Fibroblast of lung (primary cell): ENCODE measurements at regions not wholly inside any gene's neighbourhood (a gene's known extent, or its start where the extent isn't known, plus 50 kb on each side); places are given as distances from the start of the nearest gene placed in this dataset.

Source experiments
- DNase-seq, 2 donors: peaks; one replicate each; pipeline versions ENCODE4 v3.0.0 to v3.0.0-alpha.2; 2010; ENCODE audit warnings: low read depth in 2 of 2
- H2AFZ ChIP-seq: 2 replicates; pipeline ENCODE4 v1.5.1; 2012; ENCODE audit warnings: low read length, control low read depth, inconsistent platforms
- H3K27ac ChIP-seq: 2 replicates; pipeline ENCODE4 v1.5.1; 2011; ENCODE audit warnings: low read length, control low read depth; ENCODE audit not compliant: insufficient read depth
- H3K27me3 ChIP-seq: 2 replicates; pipeline ENCODE4 v1.5.1; 2011; ENCODE audit warnings: mild to moderate bottlenecking, low read length; ENCODE audit not compliant: control insufficient read depth, insufficient read depth
- H3K36me3 ChIP-seq: 2 replicates; pipeline ENCODE4 v1.5.1; 2011; ENCODE audit warnings: low read length; ENCODE audit not compliant: control insufficient read depth, insufficient read depth
- H3K4me1 ChIP-seq: 2 replicates; pipeline ENCODE4 v1.5.1; 2011; ENCODE audit warnings: low read length; ENCODE audit not compliant: control insufficient read depth, insufficient read depth; ENCODE audit errors: extremely low read depth
- H3K4me2 ChIP-seq: 2 replicates; pipeline ENCODE4 v1.5.1; 2011; ENCODE audit warnings: low read length, control low read depth; ENCODE audit not compliant: insufficient read depth; ENCODE audit errors: extremely low read depth
- H3K4me3 ChIP-seq, 4 experiments: fragments of 200-600 bp in 1 of 4; sonication (generic) in 1 of 4; replicated peaks in 1 of 4; 2 replicates each; pipeline ENCODE4 v1.5.1; 2011 to 2016; ENCODE audit warnings: low read length in 4 of 4, low read depth in 3 of 4, mild to moderate bottlenecking in 3 of 4, control low read depth in 2 of 4, inconsistent platforms in 1 of 4, mixed read lengths in 1 of 4; ENCODE audit not compliant: insufficient read depth in 1 of 4; ENCODE audit errors: control extremely low read depth in 1 of 4
- H3K79me2 ChIP-seq: 2 replicates; pipeline ENCODE4 v1.5.1; 2012; ENCODE audit warnings: mild to moderate bottlenecking, low read length, inconsistent platforms; ENCODE audit not compliant: control insufficient read depth, insufficient read depth
- H3K9ac ChIP-seq: 2 replicates; pipeline ENCODE4 v1.5.1; 2011; ENCODE audit warnings: mild to moderate bottlenecking, low read length, control low read depth; ENCODE audit not compliant: insufficient read depth
- H3K9me3 ChIP-seq: 2 replicates; pipeline ENCODE4 v1.5.1; 2012; ENCODE audit warnings: low read depth, low read length; ENCODE audit not compliant: control insufficient read depth, insufficient read depth
- H4K20me1 ChIP-seq: 2 replicates; pipeline ENCODE4 v1.5.1; 2011; ENCODE audit warnings: low read length; ENCODE audit not compliant: control insufficient read depth, insufficient read depth; ENCODE audit errors: extremely low read depth
- EZH2 ChIP-seq: IDR thresholded peaks from 2 replicates; pipeline ENCODE4 v1.5.1; 2012; ENCODE audit warnings: low read length, control low read depth, mild to moderate bottlenecking; ENCODE audit errors: missing control alignments
- TF ChIP-seq, protein P1 (sequence below), 2 donors: IDR thresholded peaks in 1 of 2; conservative IDR thresholded peaks in 1 of 2; 1 replicate in 1 of 2; 2 replicates in 1 of 2; pipeline ENCODE4 v1.5.1; 2011 to 2012; ENCODE audit warnings: low read length in 2 of 2, control low read depth in 1 of 2, inconsistent platforms in 1 of 2, low read depth in 1 of 2, mild to moderate bottlenecking in 1 of 2

DNA sequence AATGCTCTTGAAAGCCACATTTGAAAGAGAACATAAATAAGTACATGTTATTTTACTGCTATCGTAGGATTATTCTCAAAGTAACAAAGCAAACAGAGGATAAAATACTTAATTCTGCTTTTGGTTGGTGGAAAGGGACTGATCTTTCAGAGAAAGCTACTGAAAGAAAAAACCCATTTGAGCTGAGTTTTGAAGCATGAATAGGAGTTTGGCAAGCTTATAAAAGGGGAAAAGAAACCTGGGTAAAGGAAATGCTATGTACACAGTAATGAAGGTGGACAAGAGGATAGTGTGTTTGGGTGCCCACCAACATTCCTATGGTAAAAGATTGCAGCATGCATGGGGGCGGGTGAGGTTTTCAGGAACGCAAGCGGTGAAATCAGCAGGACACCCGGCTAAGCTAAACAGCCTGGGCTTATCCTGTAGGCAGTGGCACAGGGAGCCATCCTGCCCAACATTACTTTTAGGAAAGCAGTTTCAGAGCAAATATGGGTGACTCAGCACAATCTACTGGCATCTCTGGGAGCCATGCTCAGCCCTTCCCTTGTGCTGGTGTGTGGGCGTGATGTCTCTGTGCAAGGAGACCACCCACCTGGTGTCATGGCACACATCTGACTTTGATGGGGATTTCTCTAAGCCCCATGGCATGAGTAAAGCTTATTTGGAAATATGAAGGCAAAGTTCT, 673.9 kb upstream of the KLF4 start:
- Histone ChIP-seq H3K27ac (no peak overlapping the region), H3K9ac (no peak overlapping the region), H3K4me2 (no peak overlapping the region), H3K79me2 (no peaks in the 10 kb centered on the region), H3K4me3 (no peak overlapping the region), H3K27me3 (no peaks in the 10 kb centered on the region), H4K20me1 (no peaks in the 10 kb centered on the region), H2AFZ (no peak overlapping the region), H3K4me1 (peaks cover 6% of the 10 kb centered on the region), H3K9me3 (no peaks in the 10 kb centered on the region), H3K36me3 (no peaks in the 10 kb centered on the region)
- no peak for TF ChIP-seq EZH2
- TF ChIP-seq, protein P1, sequence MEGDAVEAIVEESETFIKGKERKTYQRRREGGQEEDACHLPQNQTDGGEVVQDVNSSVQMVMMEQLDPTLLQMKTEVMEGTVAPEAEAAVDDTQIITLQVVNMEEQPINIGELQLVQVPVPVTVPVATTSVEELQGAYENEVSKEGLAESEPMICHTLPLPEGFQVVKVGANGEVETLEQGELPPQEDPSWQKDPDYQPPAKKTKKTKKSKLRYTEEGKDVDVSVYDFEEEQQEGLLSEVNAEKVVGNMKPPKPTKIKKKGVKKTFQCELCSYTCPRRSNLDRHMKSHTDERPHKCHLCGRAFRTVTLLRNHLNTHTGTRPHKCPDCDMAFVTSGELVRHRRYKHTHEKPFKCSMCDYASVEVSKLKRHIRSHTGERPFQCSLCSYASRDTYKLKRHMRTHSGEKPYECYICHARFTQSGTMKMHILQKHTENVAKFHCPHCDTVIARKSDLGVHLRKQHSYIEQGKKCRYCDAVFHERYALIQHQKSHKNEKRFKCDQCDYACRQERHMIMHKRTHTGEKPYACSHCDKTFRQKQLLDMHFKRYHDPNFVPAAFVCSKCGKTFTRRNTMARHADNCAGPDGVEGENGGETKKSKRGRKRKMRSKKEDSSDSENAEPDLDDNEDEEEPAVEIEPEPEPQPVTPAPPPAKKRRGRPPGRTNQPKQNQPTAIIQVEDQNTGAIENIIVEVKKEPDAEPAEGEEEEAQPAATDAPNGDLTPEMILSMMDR (conservative IDR thresholded peaks at IDR 0.05 in 1 of 2, IDR thresholded peaks at IDR 0.05 in 1 of 2; ENCODE audit: low read depth in 1 of 2, low read length in 2 of 2) = no peak
- DNase-seq = peak; percentile 32 to 79

DNA sequence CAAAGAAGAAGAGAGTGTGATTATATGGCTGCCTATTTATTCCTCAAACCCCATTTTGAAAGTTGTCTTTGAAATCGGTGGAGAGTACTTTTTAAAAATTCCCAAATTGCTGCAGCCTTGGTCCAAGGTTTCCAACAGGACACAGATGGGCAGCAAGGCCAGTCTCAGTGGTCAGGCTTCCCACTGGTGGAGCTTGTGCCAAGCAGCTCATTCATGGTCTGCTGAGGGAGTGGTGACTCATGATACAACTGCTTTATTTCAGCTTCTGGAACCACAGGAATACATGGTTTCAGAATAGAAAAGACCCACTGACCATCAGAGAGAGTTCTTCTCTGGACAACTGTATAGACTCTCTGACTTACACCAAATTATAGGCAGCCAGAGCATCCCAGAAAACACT, 673.1 kb upstream of the KLF4 start:
- H3K4me3 ChIP-seq = no peak overlapping the region
- no peaks in the 10 kb centered on the region for H4K20me1 ChIP-seq
- DNase-seq = peak; percentile 87 to 94
- H3K79me2 ChIP-seq = no peaks in the 10 kb centered on the region
- H3K9me3 ChIP-seq = no peaks in the 10 kb centered on the region
- H3K9ac ChIP-seq = no peak overlapping the region
- H2AFZ ChIP-seq = no peak overlapping the region
- no peak for TF ChIP-seq EZH2
- TF ChIP-seq, protein P1 (conservative IDR thresholded peaks at IDR 0.05 in 1 of 2, IDR thresholded peaks at IDR 0.05 in 1 of 2; ENCODE audit: low read depth in 1 of 2, low read length in 2 of 2) = no peak
- no peak overlapping the region for H3K27ac ChIP-seq
- no peak overlapping the region for H3K4me2 ChIP-seq
- H3K27me3 ChIP-seq = no peaks in the 10 kb centered on the region
- no peaks in the 10 kb centered on the region for H3K36me3 ChIP-seq
- H3K4me1 ChIP-seq = peaks cover 6% of the 10 kb centered on the region

DNA sequence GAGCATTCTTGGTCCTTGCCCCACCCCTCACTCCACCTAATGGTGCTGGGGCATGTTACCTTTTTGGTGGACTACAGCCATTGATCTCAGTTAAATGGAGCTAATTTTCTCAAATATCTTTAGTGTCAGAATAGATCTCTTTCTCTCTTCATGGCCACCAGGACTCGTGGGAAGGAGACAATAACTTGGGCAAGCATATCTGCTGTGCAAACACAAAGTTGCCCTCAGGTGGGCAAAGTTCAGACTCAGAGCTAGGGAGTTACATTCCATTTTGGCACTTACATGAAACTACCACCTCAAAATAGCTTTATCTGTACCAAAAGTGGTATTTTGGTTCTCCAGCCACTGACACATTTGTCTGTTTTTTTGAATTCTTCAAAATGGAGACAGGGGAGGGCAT, 671.9 kb upstream of the KLF4 start:
- TF ChIP-seq, protein P1 (conservative IDR thresholded peaks at IDR 0.05 in 1 of 2, IDR thresholded peaks at IDR 0.05 in 1 of 2; ENCODE audit: low read depth in 1 of 2, low read length in 2 of 2) = no peak
- no peak for TF ChIP-seq EZH2
- no peaks in the 10 kb centered on the region for H3K9me3 ChIP-seq
- no peak overlapping the region for H2AFZ ChIP-seq
- no peaks in the 10 kb centered on the region for H3K27me3 ChIP-seq
- peaks cover 6% of the 10 kb centered on the region for H3K4me1 ChIP-seq
- no peak for DNase-seq
- H3K4me2 ChIP-seq = no peak overlapping the region
- no peak overlapping the region for H3K4me3 ChIP-seq
- no peak overlapping the region for H3K9ac ChIP-seq
- H3K36me3 ChIP-seq = no peaks in the 10 kb centered on the region
- no peaks in the 10 kb centered on the region for H3K79me2 ChIP-seq
- H4K20me1 ChIP-seq = no peaks in the 10 kb centered on the region
- no peak overlapping the region for H3K27ac ChIP-seq
